SK-N-SH (cell line): ENCODE measurements at regions not wholly inside any gene's neighbourhood (a gene's known extent, or its start where the extent isn't known, plus 50 kb on each side); places are given as distances from the start of the nearest gene placed in this dataset.

Source experiments
- CTCF ChIA-PET: fragments of 300-600, 350-600 bp; formaldehyde crosslinking; extraction: SDS; loops from one replicate; lab custom pipeline; 2021; lab: Yijun Ruan, JAX
- POLR2A ChIA-PET: fragments of 350-600 bp; sonication (Branson Sonifier 250); formaldehyde crosslinking; extraction: SDS; loops from one replicate; lab custom pipeline; 2020; ENCODE audit warnings: antibody characterized with exemption, inconsistent platforms; lab: Yijun Ruan, JAX
- DNase-seq: peaks from one replicate; pipeline ENCODE4 v3.0.0; 2012
- H2AFZ ChIP-seq: fragments of 200-600 bp; sonication (generic); 2 replicates; pipeline ENCODE4 v1.8.1; 2016; ENCODE audit warnings: antibody characterized with exemption, mild to moderate bottlenecking, low read depth
- H3F3A ChIP-seq: fragments of 200-600 bp; sonication (generic); replicated peaks from 2 replicates; pipeline ENCODE3; 2016; ENCODE audit warnings: antibody characterized with exemption, mild to moderate bottlenecking; ENCODE audit not compliant: insufficient read depth
- H3K27ac ChIP-seq, 2 experiments: fragments of 200-500 bp in 1 of 2; fragments of 200-600 bp in 1 of 2; sonication (Bioruptor generic) in 1 of 2; sonication (generic), shearing (Covaris generic) in 1 of 2; 2 replicates each; pipeline versions ENCODE4 v1.5.1 to v1.6.1; 2014 to 2016; ENCODE audit warnings: low read depth in 2 of 2, inconsistent platforms in 1 of 2, low read length in 1 of 2, mild to moderate bottlenecking in 1 of 2, mixed read lengths in 1 of 2
- H3K27me3 ChIP-seq: fragments of 200-600 bp; sonication (generic), shearing (Covaris generic); 2 replicates; pipeline ENCODE4 v1.6.1; 2016; ENCODE audit warnings: mixed run types; ENCODE audit not compliant: insufficient read depth
- H3K36me3 ChIP-seq, 2 experiments: fragments of 200-500 bp in 1 of 2; fragments of 200-600 bp in 1 of 2; sonication (Bioruptor generic) in 1 of 2; sonication (generic) in 1 of 2; replicated peaks in 1 of 2; 2 replicates each; pipeline versions ENCODE3 to v1.5.1; 2014 to 2016; ENCODE audit warnings: low read length in 1 of 2, mild to moderate bottlenecking in 1 of 2; ENCODE audit not compliant: insufficient read depth in 2 of 2, control insufficient read depth in 1 of 2
- H3K4me1 ChIP-seq, 2 experiments: fragments of 200-500 bp in 1 of 2; fragments of 200-600 bp in 1 of 2; sonication (Bioruptor generic) in 1 of 2; sonication (generic), shearing (Covaris generic) in 1 of 2; 2 replicates each; pipeline versions ENCODE4 v1.5.1 to v1.6.1; 2014 to 2016; ENCODE audit warnings: low read depth in 1 of 2, low read length in 1 of 2, mixed run types in 1 of 2; ENCODE audit not compliant: insufficient read depth in 2 of 2, control insufficient read depth in 1 of 2
- H3K4me2 ChIP-seq: fragments of 200-600 bp; sonication (generic), shearing (Covaris generic); 2 replicates; pipeline ENCODE4 v1.6.1; 2017; ENCODE audit warnings: mixed run types
- H3K4me3 ChIP-seq, 2 experiments: fragments of 200-500 bp in 1 of 2; fragments of 200-600 bp in 1 of 2; sonication (Bioruptor generic) in 1 of 2; sonication (generic), shearing (Covaris generic) in 1 of 2; 2 replicates each; pipeline versions ENCODE4 v1.5.1 to v1.8.1; 2014 to 2016; ENCODE audit warnings: low read depth in 2 of 2, inconsistent platforms in 1 of 2, low read length in 1 of 2, mild to moderate bottlenecking in 1 of 2, mixed read lengths in 1 of 2, moderate library complexity in 1 of 2
- H3K79me2 ChIP-seq: fragments of 200-600 bp; sonication (generic); 2 replicates; pipeline ENCODE4 v1.8.1; 2017; ENCODE audit warnings: mild to moderate bottlenecking; ENCODE audit not compliant: insufficient read depth
- H3K9ac ChIP-seq: fragments of 200-600 bp; sonication (generic); 2 replicates; pipeline ENCODE4 v1.6.1; 2017; ENCODE audit warnings: mixed run types
- H3K9me2 ChIP-seq: fragments of 200-600 bp; sonication (generic); 2 replicates; pipeline ENCODE4 v1.6.1; 2017; ENCODE audit warnings: mixed run types
- H3K9me3 ChIP-seq: fragments of 200-600 bp; sonication (generic); 2 replicates; pipeline ENCODE4 v1.6.1; 2017; ENCODE audit warnings: mixed run types, mild to moderate bottlenecking, moderate library complexity
- H4K20me1 ChIP-seq: fragments of 200-600 bp; sonication (generic); 2 replicates; pipeline ENCODE4 v1.6.1; 2017; ENCODE audit warnings: mild to moderate bottlenecking, mixed run types; ENCODE audit not compliant: insufficient read depth
- EP300 ChIP-seq, 2 experiments: IDR thresholded peaks; 2 replicates each; pipeline versions ENCODE4 v1.4.0 to v1.6.1; 2012; ENCODE audit warnings: borderline replicate concordance in 1 of 2, low read depth in 1 of 2, low read length in 1 of 2
- MAX ChIP-seq: IDR thresholded peaks from 2 replicates; pipeline ENCODE4 v1.4.0; 2012; ENCODE audit warnings: low read depth
- MXI1 ChIP-seq: IDR thresholded peaks from 2 replicates; pipeline ENCODE4 v1.6.1; 2012; ENCODE audit warnings: mild to moderate bottlenecking, low read depth, low read length, improper control_type of control experiment
- NRF1 ChIP-seq: IDR thresholded peaks from 2 replicates; pipeline ENCODE4 v1.6.1; 2012; ENCODE audit warnings: low read depth, mild to moderate bottlenecking, low read length
- PBX3 ChIP-seq: IDR thresholded peaks from 2 replicates; pipeline ENCODE4; 2012
- POLR2AphosphoS5 ChIP-seq: IDR thresholded peaks from 2 replicates; pipeline ENCODE4 v1.6.1; 2012; ENCODE audit warnings: low read depth, low read length
- RAD21 ChIP-seq: IDR thresholded peaks from 2 replicates; pipeline ENCODE4 v1.6.1; 2012; ENCODE audit warnings: mild to moderate bottlenecking, low read length
- RCOR1 ChIP-seq: fragments of 150-350 bp; IDR thresholded peaks from 2 replicates; pipeline ENCODE4 v1.6.1; 2017; ENCODE audit warnings: antibody characterized with exemption, low read length
- RFX5 ChIP-seq: IDR thresholded peaks from 2 replicates; pipeline ENCODE4 v1.6.1; 2012; ENCODE audit warnings: mild to moderate bottlenecking, improper control_type of control experiment, low read length
- TCF12 ChIP-seq: IDR thresholded peaks from 2 replicates; pipeline ENCODE4 v1.4.0; 2012
- USF1 ChIP-seq: IDR thresholded peaks from 2 replicates; pipeline ENCODE4 v1.4.0; 2012; ENCODE audit warnings: low read depth, borderline replicate concordance
- USF2 ChIP-seq: fragments of 150-350 bp; IDR thresholded peaks from 2 replicates; pipeline ENCODE4 v1.6.1; 2017; ENCODE audit warnings: antibody characterized with exemption, low read length, low read depth, borderline replicate concordance
- ZBTB33 ChIP-seq: IDR thresholded peaks from 2 replicates; pipeline ENCODE4 v1.4.0; 2012; ENCODE audit warnings: low read depth, borderline replicate concordance
- WGBS: methylation state at CpG from one replicate; pipeline ENCODE4 v1.1.6; 2017; ENCODE audit warnings: low lambda C conversion rate; 5-methylcytosine and 5-hydroxymethylcytosine counted together

GRCh38 chr15:47516558-47516957 lies 200.7 kb upstream of the SEMA6D start:
- CTCF ChIA-PET, result interaction anchor here (0.9 to 1.6 kb wide), 3 partner anchors 321 to 471 kb away, joined by 3 to 5 read pairs (median 4); no protein-coding TSS in a partner anchor
- TF ChIP-seq NRF1 (no peak), EP300 (IDR thresholded peaks at IDR 0.05; ENCODE audit: borderline replicate concordance in 1 of 2, low read depth in 1 of 2, low read length in 1 of 2) (no peak)
- TF ChIP-seq, all 33 proteins: peak for 0
- WGBS, result 39% methylated on average over 2 of the region's 2 CpGs
- Histone ChIP-seq H3K27me3 (no peaks in the 10 kb centered on the region), H3K4me3 (no peak overlapping the region), H3K27ac (no peak overlapping the region), H3K4me2 (no peak overlapping the region), H3K9ac (no peak overlapping the region), H3K79me2 (no peaks in the 10 kb centered on the region), H3F3A (no peaks in the 10 kb centered on the region), H4K20me1 (no peaks in the 10 kb centered on the region), H3K4me1 (peaks cover 0 to 4% of the 10 kb centered on the region in 2 experiments; a peak in 2 of 4 replicates), H2AFZ (no peak overlapping the region), H3K9me2 (no peaks in the 10 kb centered on the region), H3K9me3 (no peaks in the 10 kb centered on the region), H3K36me3 (no peaks in the 10 kb centered on the region)
- no peak for DNase-seq
- POLR2A ChIA-PET, result interaction anchor here (1.0 to 1.1 kb wide), 2 partner anchors 8 to 9 kb away, joined by 3 to 4 read pairs; no protein-coding TSS in a partner anchor

- H3K9me2 ChIP-seq, result no peaks in the 10 kb centered on the region
- no peak overlapping the region for H3K9ac ChIP-seq
- H3K27ac ChIP-seq, result no peak overlapping the region
- no peaks in the 10 kb centered on the region for H3F3A ChIP-seq
- no peak for DNase-seq
- WGBS, result 64% methylated on average over 1 of the region's 1 CpG
- H4K20me1 ChIP-seq, result no peaks in the 10 kb centered on the region
- peaks cover 0 to 4% of the 10 kb centered on the region in 2 experiments; a peak in 1 of 4 replicates for H3K4me1 ChIP-seq
- H3K9me3 ChIP-seq, result no peaks in the 10 kb centered on the region
- ChIA-PET POLR2A (interaction anchor here (1.0 to 1.1 kb wide), 2 partner anchors 8 to 10 kb away, joined by 3 to 4 read pairs; no protein-coding TSS in a partner anchor), CTCF (interaction anchor here (1.6 kb wide), 1 partner anchor 471 kb away, joined by 5 read pairs; no protein-coding TSS in a partner anchor)
- TF ChIP-seq USF2 (no peak), PBX3 (no peak), RAD21 (no peak), ZBTB33 (no peak), RCOR1 (no peak), MAX (no peak), TCF12 (no peak), USF1 (no peak), MXI1 (no peak), RFX5 (no peak), POLR2AphosphoS5 (no peak)
- no peak overlapping the region for H2AFZ ChIP-seq
- H3K27me3 ChIP-seq, result no peaks in the 10 kb centered on the region
- no peaks in the 10 kb centered on the region for H3K79me2 ChIP-seq
- H3K36me3 ChIP-seq, result no peaks in the 10 kb centered on the region
- no peak overlapping the region for H3K4me3 ChIP-seq
- no peak overlapping the region for H3K4me2 ChIP-seq
Measured at GRCh38 chr15:47516972-47517371, 200.3 kb upstream of the SEMA6D start.
